ENCODE measurements at regions not wholly inside any gene's neighbourhood (a gene's known extent, or its start where the extent isn't known, plus 50 kb on each side); places are given as distances from the start of the nearest gene placed in this dataset.

DNA sequence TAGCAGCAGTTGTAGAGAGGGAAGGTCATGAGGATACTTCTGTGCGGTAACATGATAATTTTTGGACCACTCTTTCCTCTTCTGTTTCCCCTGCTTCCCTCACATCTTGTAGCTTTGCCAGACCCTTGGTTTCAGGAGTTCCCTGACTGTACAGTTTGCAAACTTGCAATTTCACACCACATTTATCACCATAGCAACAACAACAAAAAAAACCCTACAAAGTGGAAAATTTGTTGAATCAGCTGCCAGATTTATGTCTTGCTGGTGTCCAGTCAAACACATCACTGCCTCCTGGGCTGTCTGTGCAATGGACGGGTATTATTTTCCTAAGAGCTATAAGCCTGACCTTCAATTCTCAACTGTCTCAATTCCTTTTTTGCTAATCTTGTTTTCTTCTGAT, 751.6 kb downstream of the TLR4 start:
- TF ChIP-seq, protein P1, sequence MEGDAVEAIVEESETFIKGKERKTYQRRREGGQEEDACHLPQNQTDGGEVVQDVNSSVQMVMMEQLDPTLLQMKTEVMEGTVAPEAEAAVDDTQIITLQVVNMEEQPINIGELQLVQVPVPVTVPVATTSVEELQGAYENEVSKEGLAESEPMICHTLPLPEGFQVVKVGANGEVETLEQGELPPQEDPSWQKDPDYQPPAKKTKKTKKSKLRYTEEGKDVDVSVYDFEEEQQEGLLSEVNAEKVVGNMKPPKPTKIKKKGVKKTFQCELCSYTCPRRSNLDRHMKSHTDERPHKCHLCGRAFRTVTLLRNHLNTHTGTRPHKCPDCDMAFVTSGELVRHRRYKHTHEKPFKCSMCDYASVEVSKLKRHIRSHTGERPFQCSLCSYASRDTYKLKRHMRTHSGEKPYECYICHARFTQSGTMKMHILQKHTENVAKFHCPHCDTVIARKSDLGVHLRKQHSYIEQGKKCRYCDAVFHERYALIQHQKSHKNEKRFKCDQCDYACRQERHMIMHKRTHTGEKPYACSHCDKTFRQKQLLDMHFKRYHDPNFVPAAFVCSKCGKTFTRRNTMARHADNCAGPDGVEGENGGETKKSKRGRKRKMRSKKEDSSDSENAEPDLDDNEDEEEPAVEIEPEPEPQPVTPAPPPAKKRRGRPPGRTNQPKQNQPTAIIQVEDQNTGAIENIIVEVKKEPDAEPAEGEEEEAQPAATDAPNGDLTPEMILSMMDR (IDR thresholded peaks at IDR 0.05; ENCODE audit: insufficient read depth, low read length, poor library complexity, severe bottlenecking), result no peak
- DNase-seq (ENCODE audit: extremely low read depth, insufficient read length), result no peak
- H3K36me3 ChIP-seq (ENCODE audit: control insufficient read depth, insufficient read depth, low read length), result no peaks in the 10 kb centered on the region
- no peak overlapping the region for H3K4me3 ChIP-seq (replicated peaks; ENCODE audit: low read depth, low read length)
- no peaks in the 10 kb centered on the region for H3K27me3 ChIP-seq (replicated peaks; ENCODE audit: control insufficient read depth, insufficient read depth, low read length)

DNA sequence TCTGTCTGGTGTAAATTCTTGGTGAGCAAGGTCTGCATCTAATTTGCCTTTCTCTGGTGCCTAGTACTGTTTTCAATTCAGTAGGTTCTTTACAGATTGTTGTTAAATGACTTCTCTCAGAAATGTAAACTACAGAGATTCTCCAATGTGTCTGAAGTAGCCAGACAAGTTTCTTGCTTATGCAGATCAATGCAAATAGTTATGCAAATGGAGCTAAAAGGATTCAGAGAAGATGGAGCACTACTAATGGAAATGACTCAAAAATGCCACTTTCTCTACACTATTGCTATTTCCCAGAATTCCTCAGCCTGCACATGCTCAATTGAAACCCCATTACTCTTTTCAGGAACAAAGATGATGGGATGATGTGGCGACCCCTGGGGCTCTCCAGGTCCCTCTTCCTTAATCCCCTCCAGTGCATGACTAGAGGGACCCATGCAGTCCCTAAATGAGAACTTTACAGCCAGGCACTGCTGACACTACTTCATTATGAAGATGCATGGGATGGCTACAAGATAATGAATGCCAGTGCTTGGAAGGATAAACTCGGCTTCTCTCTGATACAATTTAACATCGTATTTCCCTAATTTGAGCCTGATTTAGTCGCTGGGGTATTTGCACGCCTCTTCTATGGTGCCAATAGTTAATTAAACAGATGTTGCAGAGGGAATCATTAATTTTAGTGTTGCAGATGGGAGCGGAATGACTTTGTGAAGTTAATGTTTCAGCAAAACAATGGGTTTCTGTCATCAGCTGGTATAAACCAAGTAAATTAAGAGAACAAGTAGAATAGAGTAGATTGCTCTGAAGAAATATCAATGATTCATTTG, 753.2 kb downstream of the TLR4 start:
- H3K4me3 ChIP-seq (replicated peaks; ENCODE audit: low read depth, low read length), result no peak overlapping the region
- TF ChIP-seq, protein P1 (IDR thresholded peaks at IDR 0.05; ENCODE audit: insufficient read depth, low read length, poor library complexity, severe bottlenecking), result no peak
- DNase-seq (ENCODE audit: extremely low read depth, insufficient read length), result no peak
- H3K36me3 ChIP-seq (ENCODE audit: control insufficient read depth, insufficient read depth, low read length), result no peaks in the 10 kb centered on the region
- no peaks in the 10 kb centered on the region for H3K27me3 ChIP-seq (replicated peaks; ENCODE audit: control insufficient read depth, insufficient read depth, low read length)

DNA sequence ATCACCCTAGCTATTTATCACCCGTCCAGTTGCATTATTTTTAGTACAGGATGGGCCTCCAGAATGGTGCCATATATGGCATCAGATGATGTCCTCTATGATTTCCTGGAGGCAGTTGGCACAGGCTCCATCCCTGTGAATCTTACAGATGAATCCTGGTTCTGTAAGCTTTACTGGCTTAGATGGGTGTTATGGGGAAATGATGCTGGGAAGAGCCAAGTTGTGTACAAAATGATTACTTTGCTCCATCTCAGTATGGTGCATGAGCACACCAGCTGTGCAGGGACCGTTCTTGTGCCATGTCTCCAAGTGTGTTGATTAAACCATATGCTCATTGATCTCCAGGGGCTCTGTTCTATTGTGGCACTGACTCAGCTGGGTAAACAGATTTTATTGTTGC, 755.7 kb downstream of the TLR4 start:
- H3K27me3 ChIP-seq (replicated peaks; ENCODE audit: control insufficient read depth, insufficient read depth, low read length), result no peaks in the 10 kb centered on the region
- DNase-seq (ENCODE audit: extremely low read depth, insufficient read length), result no peak
- TF ChIP-seq, protein P1 (IDR thresholded peaks at IDR 0.05; ENCODE audit: insufficient read depth, low read length, poor library complexity, severe bottlenecking), result no peak
- no peak overlapping the region for H3K4me3 ChIP-seq (replicated peaks; ENCODE audit: low read depth, low read length)
- H3K36me3 ChIP-seq (ENCODE audit: control insufficient read depth, insufficient read depth, low read length), result no peaks in the 10 kb centered on the region

DNA sequence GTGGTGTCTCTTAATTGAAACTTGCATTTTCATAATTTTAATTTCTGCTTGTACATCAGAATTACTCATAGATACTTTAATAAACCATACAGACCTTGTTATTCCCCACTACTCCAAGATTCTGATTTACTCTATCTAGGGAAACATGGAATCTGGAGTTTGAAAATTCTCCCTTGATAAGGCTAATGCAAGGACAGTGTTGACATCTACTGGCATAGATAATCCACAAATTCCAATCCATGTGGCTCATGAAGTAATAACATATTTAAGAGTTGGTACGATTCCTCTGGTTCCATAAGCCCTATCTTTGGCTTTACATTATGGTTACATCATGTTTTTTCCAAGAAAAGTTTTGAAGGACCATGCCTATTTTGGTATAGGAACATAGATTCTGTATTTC, 759.2 kb downstream of the TLR4 start:
- Histone ChIP-seq H3K27me3 (replicated peaks; ENCODE audit: control insufficient read depth, insufficient read depth, low read length) (no peaks in the 10 kb centered on the region), H3K36me3 (ENCODE audit: control insufficient read depth, insufficient read depth, low read length) (no peaks in the 10 kb centered on the region), H3K4me3 (replicated peaks; ENCODE audit: low read depth, low read length) (no peak overlapping the region)
- no peak for DNase-seq (ENCODE audit: extremely low read depth, insufficient read length)
- TF ChIP-seq, protein P1 (IDR thresholded peaks at IDR 0.05; ENCODE audit: insufficient read depth, low read length, poor library complexity, severe bottlenecking), result no peak

DNA sequence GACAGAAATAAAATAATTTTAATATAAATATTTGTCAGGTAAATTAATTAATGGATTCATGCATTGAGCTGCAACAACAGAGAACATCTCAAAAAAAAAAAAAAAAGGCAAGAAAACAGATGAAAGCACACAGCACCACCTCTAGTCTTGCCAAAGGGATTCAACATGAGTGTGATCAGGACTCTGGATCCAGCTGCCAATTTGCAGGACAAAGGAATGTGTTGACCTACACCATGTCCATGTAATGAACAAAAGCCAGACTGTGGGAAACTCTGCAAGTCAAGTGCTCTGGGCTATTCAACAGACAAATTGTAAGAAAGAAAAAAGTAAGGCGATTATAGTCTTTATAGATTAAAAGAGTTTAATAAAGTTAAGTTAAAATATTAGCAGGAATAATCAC, 769.3 kb downstream of the TLR4 start:
- no peak overlapping the region for H3K4me3 ChIP-seq (replicated peaks; ENCODE audit: low read depth, low read length)
- TF ChIP-seq, protein P1 (IDR thresholded peaks at IDR 0.05; ENCODE audit: insufficient read depth, low read length, poor library complexity, severe bottlenecking), result no peak
- H3K36me3 ChIP-seq (ENCODE audit: control insufficient read depth, insufficient read depth, low read length), result no peaks in the 10 kb centered on the region
- H3K27me3 ChIP-seq (replicated peaks; ENCODE audit: control insufficient read depth, insufficient read depth, low read length), result no peaks in the 10 kb centered on the region
- no peak for DNase-seq (ENCODE audit: extremely low read depth, insufficient read length)
